HepG2 (cell line): ENCODE measurements at regions not wholly inside any gene's neighbourhood (a gene's known extent, or its start where the extent isn't known, plus 50 kb on each side); places are given as distances from the start of the nearest gene placed in this dataset.

Experiments
- ATAC-seq: fragments of 200-7000 bp; cut with Tn5 transposase; 3 replicates; pipeline ENCODE4 v1.9.1; 2020; ENCODE audit warnings: mild to moderate bottlenecking, moderate library complexity
- BruUV-seq: library from RNA; stranded (reverse); fragments of 400-500 nt; replicated peaks from 2 replicates; lab custom pipeline; 2021; lab: Mats Ljungman, UMichigan
- CTCF ChIA-PET: fragments of 300-600 bp; formaldehyde crosslinking; extraction: SDS; loops from one replicate; lab custom pipeline; 2021; ENCODE audit warnings: low total read pairs, inconsistent platforms, low intra/inter-chr PET ratio; lab: Yijun Ruan, JAX
- POLR2A ChIA-PET: fragments of 350-600 bp; sonication (Branson Sonifier 250); formaldehyde crosslinking; loops from one replicate; lab custom pipeline; 2020; ENCODE audit warnings: antibody characterized with exemption, inconsistent platforms; lab: Yijun Ruan, JAX
- DNase-seq: peaks from one replicate; pipeline ENCODE4 v3.0.0-alpha.2; 2015; ENCODE audit warnings: low spot score
- FAIRE-seq: peaks from 3 replicates; lab custom pipeline; 2011; peaks lifted over from hg19 to GRCh38; lab: Jason Lieb, UNC
- H2AFZ ChIP-seq: one replicate; pipeline ENCODE4 v1.6.1; 2011; ENCODE audit warnings: low read length, inconsistent platforms
- H3K27ac ChIP-seq: fragments of 300-600 bp; 3 replicates; pipeline ENCODE4 v1.8.0; 2011; ENCODE audit warnings: mixed run types, mild to moderate bottlenecking, mixed read lengths, low read length, inconsistent platforms; ENCODE audit not compliant: insufficient read depth; ENCODE audit errors: extremely low read length
- H3K27me3 ChIP-seq, 2 experiments: fragments of 200-600 bp in 1 of 2; 2 replicates in 1 of 2; 3 replicates in 1 of 2; pipeline versions ENCODE4 v1.6.0 to v1.8.0; 2011; ENCODE audit warnings: low read length in 2 of 2, mild to moderate bottlenecking in 2 of 2, moderate library complexity in 2 of 2, inconsistent platforms in 1 of 2; ENCODE audit not compliant: insufficient read depth in 2 of 2, control insufficient read depth in 1 of 2
- H3K36me3 ChIP-seq, 2 experiments: fragments of 200-600 bp in 1 of 2; replicated peaks in 1 of 2; 2 replicates in 1 of 2; 3 replicates in 1 of 2; pipeline versions ENCODE4 v1.5.1 to v1.8.0; 2011; ENCODE audit warnings: low read length in 2 of 2, inconsistent platforms in 1 of 2; ENCODE audit not compliant: insufficient read depth in 2 of 2, control insufficient read depth in 1 of 2
- H3K4me1 ChIP-seq: 2 replicates; pipeline ENCODE4 v1.5.1; 2012; ENCODE audit warnings: low read length, inconsistent platforms; ENCODE audit not compliant: insufficient read depth
- H3K4me2 ChIP-seq: 2 replicates; pipeline ENCODE4 v1.6.0; 2011; ENCODE audit warnings: low read depth, low read length, inconsistent platforms
- H3K4me3 ChIP-seq, 3 experiments: fragments of 200-600 bp in 1 of 3; sonication (generic), shearing (Covaris generic) in 1 of 3; replicated peaks in 1 of 3; 2 replicates each; pipeline ENCODE4 v1.5.1; 2011 to 2016; ENCODE audit warnings: low read length in 3 of 3, inconsistent platforms in 2 of 3, low read depth in 2 of 3, mild to moderate bottlenecking in 2 of 3, control low read depth in 1 of 3, mixed read lengths in 1 of 3; ENCODE audit not compliant: insufficient read depth in 1 of 3
- H3K79me2 ChIP-seq: one replicate; pipeline ENCODE4 v1.6.1; 2011; ENCODE audit warnings: low read length, inconsistent platforms; ENCODE audit not compliant: insufficient read depth
- H3K9ac ChIP-seq: 2 replicates; pipeline ENCODE4 v1.6.0; 2011; ENCODE audit warnings: mild to moderate bottlenecking, low read depth, low read length, inconsistent platforms; ENCODE audit not compliant: insufficient read depth
- H3K9me3 ChIP-seq: 2 replicates; pipeline ENCODE4 v1.5.1; 2012; ENCODE audit warnings: mild to moderate bottlenecking, low read length
- H4K20me1 ChIP-seq: 2 replicates; pipeline ENCODE4 v1.6.0; 2011; ENCODE audit warnings: inconsistent platforms, mild to moderate bottlenecking, low read length, moderate library complexity; ENCODE audit not compliant: insufficient read depth
- MLX ChIP-seq: IDR thresholded peaks from 2 replicates; pipeline ENCODE4 v1.6.1; 2016
- PHF21A ChIP-seq: sonication (generic); formaldehyde crosslinking; IDR thresholded peaks from 2 replicates; pipeline ENCODE4 v1.5.0; 2020; ENCODE audit warnings: mild to moderate bottlenecking, missing genetic modification reagents
- SCMH1 ChIP-seq: sonication (generic); formaldehyde crosslinking; IDR thresholded peaks from 2 replicates; pipeline ENCODE4 v1.9.0; 2021; ENCODE audit warnings: missing genetic modification reagents, mild to moderate bottlenecking, borderline replicate concordance
- SSRP1 ChIP-seq: IDR thresholded peaks from 2 replicates; pipeline ENCODE4 v1.6.1; 2016; ENCODE audit warnings: control low read depth
- THAP9 ChIP-seq: sonication (generic); formaldehyde crosslinking; IDR thresholded peaks from 2 replicates; pipeline ENCODE4; 2020; ENCODE audit warnings: missing genetic modification reagents, mild to moderate bottlenecking, borderline replicate concordance
- ZBED4 ChIP-seq: sonication (generic); formaldehyde crosslinking; IDR thresholded peaks from 2 replicates; pipeline ENCODE4 v1.4.0; 2020; ENCODE audit warnings: missing genetic modification reagents, borderline replicate concordance
- ZMYM3 ChIP-seq: sonication (generic); formaldehyde crosslinking; IDR thresholded peaks from 2 replicates; pipeline ENCODE4 v1.5.1; 2020; ENCODE audit warnings: mild to moderate bottlenecking, missing genetic modification reagents
- ZNF660 ChIP-seq: sonication (generic); formaldehyde crosslinking; IDR thresholded peaks from 2 replicates; pipeline ENCODE4 v1.5.1; 2020; ENCODE audit warnings: mild to moderate bottlenecking, low read depth, missing genetic modification reagents, borderline replicate concordance
- ZNF710 ChIP-seq: sonication (generic); formaldehyde crosslinking; IDR thresholded peaks from 2 replicates; pipeline ENCODE4 v1.5.0; 2020; ENCODE audit warnings: mild to moderate bottlenecking, missing genetic modification reagents, borderline replicate concordance
- WGBS: methylation state at CpG from one replicate; pipeline ENCODE4 v1.1.6; 2017; ENCODE audit warnings: low lambda C conversion rate; 5-methylcytosine and 5-hydroxymethylcytosine counted together
- in situ Hi-C: cut with HindIII; loops from 2 replicates; pipeline ENCODE4 v1.10.0; 2017; ENCODE audit warnings: low pct_unique_long_range_greater_than_20kb; ENCODE audit not compliant: extremely low pct_ligation_motif_present
- intact Hi-C: fragments of 100-400 bp; cut with micrococcal nuclease; formaldehyde crosslinking; loops from one replicate; pipeline ENCODE4 v1.10.0; 2022; ENCODE audit not compliant: unreplicated experiment

GRCh38 chr18:10074728-10075127 lies 160.9 kb downstream of the VAPA start:
- in situ Hi-C loops (no loop called here), intact Hi-C loops (no loop called here)
- Histone ChIP-seq H3K4me2 (no peak overlapping the region), H3K79me2 (no peaks in the 10 kb centered on the region), H4K20me1 (no peaks in the 10 kb centered on the region), H3K4me3 (no peak overlapping the region), H3K4me1 (peaks cover 9% of the 10 kb centered on the region), H3K9ac (no peak overlapping the region), H3K9me3 (no peaks in the 10 kb centered on the region), H3K36me3 (no peaks in the 10 kb centered on the region), H3K27ac (no peak overlapping the region), H2AFZ (no peak overlapping the region), H3K27me3 (peaks cover 0 to 3% of the 10 kb centered on the region in 2 experiments; a peak in 1 of 5 replicates)
- TF ChIP-seq ZMYM3 (CRISPR knock-in tag) (no peak), PHF21A (no peak), MLX (no peak), ZNF660 (CRISPR knock-in tag) (no peak), SSRP1 (CRISPR knock-in tag) (no peak), THAP9 (CRISPR knock-in tag) (no peak), SCMH1 (CRISPR knock-in tag) (no peak), ZNF710 (CRISPR knock-in tag) (no peak), ZBED4 (CRISPR knock-in tag) (no peak)
- ChIA-PET POLR2A (no interaction called here), CTCF (no interaction called here)
- WGBS = 73% methylated on average over 9 of the region's 9 CpGs
- no peak for DNase-seq
- no peak for FAIRE-seq
- ATAC-seq = no peak
- no TSS peak for BruUV-seq
